HepG2 (cell line): ENCODE measurements at regions not wholly inside any gene's neighbourhood (a gene's known extent, or its start where the extent isn't known, plus 50 kb on each side); places are given as distances from the start of the nearest gene placed in this dataset.

Experiments
- ATAC-seq: fragments of 200-7000 bp; cut with Tn5 transposase; 3 replicates; pipeline ENCODE4 v1.9.1; 2020; ENCODE audit warnings: mild to moderate bottlenecking, moderate library complexity
- BruUV-seq: library from RNA; stranded (reverse); fragments of 400-500 nt; replicated peaks from 2 replicates; lab custom pipeline; 2021; lab: Mats Ljungman, UMichigan
- CTCF ChIA-PET: fragments of 300-600 bp; formaldehyde crosslinking; extraction: SDS; loops from one replicate; lab custom pipeline; 2021; ENCODE audit warnings: low total read pairs, inconsistent platforms, low intra/inter-chr PET ratio; lab: Yijun Ruan, JAX
- POLR2A ChIA-PET: fragments of 350-600 bp; sonication (Branson Sonifier 250); formaldehyde crosslinking; loops from one replicate; lab custom pipeline; 2020; ENCODE audit warnings: antibody characterized with exemption, inconsistent platforms; lab: Yijun Ruan, JAX
- DNase-seq: peaks from one replicate; pipeline ENCODE4 v3.0.0-alpha.2; 2015; ENCODE audit warnings: low spot score
- FAIRE-seq: peaks from 3 replicates; lab custom pipeline; 2011; peaks lifted over from hg19 to GRCh38; lab: Jason Lieb, UNC
- H2AFZ ChIP-seq: one replicate; pipeline ENCODE4 v1.6.1; 2011; ENCODE audit warnings: low read length, inconsistent platforms
- H3K27ac ChIP-seq: fragments of 300-600 bp; 3 replicates; pipeline ENCODE4 v1.8.0; 2011; ENCODE audit warnings: mixed run types, mild to moderate bottlenecking, mixed read lengths, low read length, inconsistent platforms; ENCODE audit not compliant: insufficient read depth; ENCODE audit errors: extremely low read length
- H3K27me3 ChIP-seq, 2 experiments: fragments of 200-600 bp in 1 of 2; 2 replicates in 1 of 2; 3 replicates in 1 of 2; pipeline versions ENCODE4 v1.6.0 to v1.8.0; 2011; ENCODE audit warnings: low read length in 2 of 2, mild to moderate bottlenecking in 2 of 2, moderate library complexity in 2 of 2, inconsistent platforms in 1 of 2; ENCODE audit not compliant: insufficient read depth in 2 of 2, control insufficient read depth in 1 of 2
- H3K36me3 ChIP-seq, 2 experiments: fragments of 200-600 bp in 1 of 2; replicated peaks in 1 of 2; 2 replicates in 1 of 2; 3 replicates in 1 of 2; pipeline versions ENCODE4 v1.5.1 to v1.8.0; 2011; ENCODE audit warnings: low read length in 2 of 2, inconsistent platforms in 1 of 2; ENCODE audit not compliant: insufficient read depth in 2 of 2, control insufficient read depth in 1 of 2
- H3K4me1 ChIP-seq: 2 replicates; pipeline ENCODE4 v1.5.1; 2012; ENCODE audit warnings: low read length, inconsistent platforms; ENCODE audit not compliant: insufficient read depth
- H3K4me2 ChIP-seq: 2 replicates; pipeline ENCODE4 v1.6.0; 2011; ENCODE audit warnings: low read depth, low read length, inconsistent platforms
- H3K4me3 ChIP-seq, 3 experiments: fragments of 200-600 bp in 1 of 3; sonication (generic), shearing (Covaris generic) in 1 of 3; replicated peaks in 1 of 3; 2 replicates each; pipeline ENCODE4 v1.5.1; 2011 to 2016; ENCODE audit warnings: low read length in 3 of 3, inconsistent platforms in 2 of 3, low read depth in 2 of 3, mild to moderate bottlenecking in 2 of 3, control low read depth in 1 of 3, mixed read lengths in 1 of 3; ENCODE audit not compliant: insufficient read depth in 1 of 3
- H3K79me2 ChIP-seq: one replicate; pipeline ENCODE4 v1.6.1; 2011; ENCODE audit warnings: low read length, inconsistent platforms; ENCODE audit not compliant: insufficient read depth
- H3K9ac ChIP-seq: 2 replicates; pipeline ENCODE4 v1.6.0; 2011; ENCODE audit warnings: mild to moderate bottlenecking, low read depth, low read length, inconsistent platforms; ENCODE audit not compliant: insufficient read depth
- H3K9me3 ChIP-seq: 2 replicates; pipeline ENCODE4 v1.5.1; 2012; ENCODE audit warnings: mild to moderate bottlenecking, low read length
- H4K20me1 ChIP-seq: 2 replicates; pipeline ENCODE4 v1.6.0; 2011; ENCODE audit warnings: inconsistent platforms, mild to moderate bottlenecking, low read length, moderate library complexity; ENCODE audit not compliant: insufficient read depth
- GFI1 ChIP-seq: sonication (generic); formaldehyde crosslinking; IDR thresholded peaks from 2 replicates; pipeline ENCODE4 v1.5.0; 2020; ENCODE audit warnings: missing genetic modification reagents, mild to moderate bottlenecking, borderline replicate concordance
- IRF2 ChIP-seq: IDR thresholded peaks from 2 replicates; pipeline ENCODE4 v1.6.1; 2018; ENCODE audit warnings: missing genetic modification reagents, missing compliant biosample characterization
- NFE2L1 ChIP-seq: sonication (generic); formaldehyde crosslinking; IDR thresholded peaks from 2 replicates; pipeline ENCODE4 v1.4.0; 2020; ENCODE audit warnings: missing genetic modification reagents, mild to moderate bottlenecking, borderline replicate concordance
- ZFY ChIP-seq: sonication (generic); formaldehyde crosslinking; IDR thresholded peaks from 2 replicates; pipeline ENCODE4 v1.4.0; 2020; ENCODE audit warnings: missing genetic modification reagents
- ZNF556 ChIP-seq: sonication (generic); formaldehyde crosslinking; IDR thresholded peaks from 2 replicates; pipeline ENCODE4 v1.4.0; 2020; ENCODE audit warnings: mild to moderate bottlenecking, missing genetic modification reagents, borderline replicate concordance
- ZNF790 ChIP-seq: sonication (generic); formaldehyde crosslinking; IDR thresholded peaks from 2 replicates; pipeline ENCODE4 v1.8.0; 2022; ENCODE audit warnings: missing genetic modification reagents, mild to moderate bottlenecking, borderline replicate concordance
- WGBS: methylation state at CpG from one replicate; pipeline ENCODE4 v1.1.6; 2017; ENCODE audit warnings: low lambda C conversion rate; 5-methylcytosine and 5-hydroxymethylcytosine counted together
- in situ Hi-C: cut with HindIII; loops from 2 replicates; pipeline ENCODE4 v1.10.0; 2017; ENCODE audit warnings: low pct_unique_long_range_greater_than_20kb; ENCODE audit not compliant: extremely low pct_ligation_motif_present
- intact Hi-C: fragments of 100-400 bp; cut with micrococcal nuclease; formaldehyde crosslinking; loops from one replicate; pipeline ENCODE4 v1.10.0; 2022; ENCODE audit not compliant: unreplicated experiment
- TF ChIP-seq, protein P1 (sequence below): sonication (generic); formaldehyde crosslinking; IDR thresholded peaks from 2 replicates; pipeline ENCODE4 v1.4.0; 2020; ENCODE audit warnings: low read depth, mild to moderate bottlenecking, missing genetic modification reagents

DNA sequence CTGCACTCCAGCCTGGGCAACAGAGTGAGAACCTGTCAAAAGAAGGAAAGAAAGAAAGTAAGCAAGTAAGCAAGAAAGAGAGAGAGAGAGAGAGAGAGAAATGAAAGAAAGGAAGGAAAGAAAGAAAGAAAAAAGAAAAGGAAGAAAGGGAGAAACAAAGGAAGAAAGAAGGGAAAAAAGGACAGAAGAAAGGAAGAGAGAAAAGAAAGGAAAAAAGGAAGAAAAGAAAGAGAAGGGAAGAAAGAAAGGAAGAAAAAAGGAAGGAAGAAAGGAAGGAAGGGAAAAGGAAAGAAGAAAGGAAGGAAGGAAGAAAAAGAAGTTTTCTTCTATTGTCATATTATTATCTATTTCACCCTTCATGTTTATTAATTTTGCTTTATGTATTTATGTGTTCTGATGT, 251.1 kb upstream of the CD180 start:
- POLR2A ChIA-PET, result no interaction called here

DNA sequence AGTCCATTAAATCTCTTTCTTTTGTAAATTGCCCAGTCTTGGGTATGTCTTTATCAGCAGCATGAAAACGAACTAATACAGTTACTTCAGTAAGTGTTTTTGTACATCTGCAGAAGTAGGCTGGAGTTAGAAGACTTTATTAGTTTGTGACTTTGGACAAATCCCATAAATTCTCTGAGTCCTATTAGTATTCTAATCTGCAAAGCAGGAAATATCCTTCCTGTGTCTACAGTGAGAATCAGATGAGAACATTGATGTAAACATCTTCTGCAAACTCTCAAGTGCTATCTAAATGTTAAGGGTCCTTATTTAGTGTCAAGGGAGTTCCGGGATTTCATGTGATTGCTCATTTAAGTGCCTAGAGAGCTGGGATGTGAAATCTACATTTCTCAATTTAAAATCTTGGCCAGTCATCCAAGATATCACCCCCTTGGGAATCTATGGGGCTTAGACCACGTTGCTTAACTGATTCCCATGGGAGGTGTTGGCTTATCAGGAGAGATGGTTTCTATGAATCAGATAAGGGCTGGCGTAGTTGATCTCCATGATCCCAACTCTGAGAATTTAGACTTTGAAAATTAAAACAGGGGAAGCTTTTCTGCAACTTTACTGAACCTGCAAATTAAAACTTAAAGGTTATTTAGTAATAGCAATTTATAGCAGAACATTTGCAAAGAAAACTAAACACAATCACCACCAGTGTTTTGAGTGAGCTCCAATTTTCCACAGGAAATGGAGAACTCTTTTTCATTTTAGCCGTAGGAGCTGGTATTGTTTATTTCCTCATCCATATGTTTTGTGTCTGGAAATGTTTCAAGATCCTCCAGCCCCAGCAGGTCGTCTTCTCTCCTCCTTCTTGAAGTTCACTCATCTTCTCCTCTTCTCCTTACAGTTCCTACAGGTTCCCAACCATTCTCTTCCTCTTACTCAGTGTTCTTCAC, 241.6 kb upstream of the CD180 start:
- Histone ChIP-seq H3K36me3 (no peaks in the 10 kb centered on the region), H3K4me3 (no peak overlapping the region), H3K79me2 (no peaks in the 10 kb centered on the region), H3K27ac (no peak overlapping the region), H3K4me1 (no peaks in the 10 kb centered on the region), H3K9me3 (no peaks in the 10 kb centered on the region), H3K4me2 (no peak overlapping the region), H3K9ac (no peak overlapping the region), H4K20me1 (no peaks in the 10 kb centered on the region), H2AFZ (no peak overlapping the region), H3K27me3 (no peaks in the 10 kb centered on the region)
- 9% methylated on average over 6 of the region's 6 CpGs for WGBS
- POLR2A ChIA-PET, result no interaction called here
- TF ChIP-seq ZNF790 (CRISPR knock-in tag), result no peak
- TF ChIP-seq, protein P1, sequence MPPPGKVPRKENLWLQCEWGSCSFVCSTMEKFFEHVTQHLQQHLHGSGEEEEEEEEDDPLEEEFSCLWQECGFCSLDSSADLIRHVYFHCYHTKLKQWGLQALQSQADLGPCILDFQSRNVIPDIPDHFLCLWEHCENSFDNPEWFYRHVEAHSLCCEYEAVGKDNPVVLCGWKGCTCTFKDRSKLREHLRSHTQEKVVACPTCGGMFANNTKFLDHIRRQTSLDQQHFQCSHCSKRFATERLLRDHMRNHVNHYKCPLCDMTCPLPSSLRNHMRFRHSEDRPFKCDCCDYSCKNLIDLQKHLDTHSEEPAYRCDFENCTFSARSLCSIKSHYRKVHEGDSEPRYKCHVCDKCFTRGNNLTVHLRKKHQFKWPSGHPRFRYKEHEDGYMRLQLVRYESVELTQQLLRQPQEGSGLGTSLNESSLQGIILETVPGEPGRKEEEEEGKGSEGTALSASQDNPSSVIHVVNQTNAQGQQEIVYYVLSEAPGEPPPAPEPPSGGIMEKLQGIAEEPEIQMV, result no peak
- no peak for TF ChIP-seq GFI1 (CRISPR knock-in tag)
- intact Hi-C loops (no loop called here), in situ Hi-C loops (no loop called here)
- FAIRE-seq (no peak), DNase-seq (no peak), ATAC-seq (no peak)
- no TSS peak for BruUV-seq
- CTCF ChIA-PET, result no interaction called here

More for the DNA sequence above, 251.1 kb upstream of the CD180 start:
- H3K79me2 ChIP-seq, result no peaks in the 10 kb centered on the region
- no peaks in the 10 kb centered on the region for H3K9me3 ChIP-seq
- FAIRE-seq, result no peak
- no peaks in the 10 kb centered on the region for H3K4me1 ChIP-seq
- in situ Hi-C loops, result no loop called here
- H4K20me1 ChIP-seq, result no peaks in the 10 kb centered on the region
- intact Hi-C loops, result no loop called here
- H3K27ac ChIP-seq, result no peak overlapping the region
- H3K27me3 ChIP-seq, result no peaks in the 10 kb centered on the region
- DNase-seq, result no peak
- no peak overlapping the region for H3K4me2 ChIP-seq
- CTCF ChIA-PET, result no interaction called here
- H3K36me3 ChIP-seq, result no peaks in the 10 kb centered on the region
- H2AFZ ChIP-seq, result no peak overlapping the region
- BruUV-seq, result no TSS peak
- no peak for ATAC-seq
- H3K9ac ChIP-seq, result no peak overlapping the region
- TF ChIP-seq ZNF556 (CRISPR knock-in tag) (no peak), IRF2 (CRISPR knock-in tag) (no peak), ZFY (CRISPR knock-in tag) (no peak), NFE2L1 (CRISPR knock-in tag) (no peak)
- no peak overlapping the region for H3K4me3 ChIP-seq
